Stomach (tissue), 4 donors: ENCODE measurements at regions not wholly inside any gene's neighbourhood (a gene's known extent, or its start where the extent isn't known, plus 50 kb on each side); places are given as distances from the start of the nearest gene placed in this dataset.

Experiments used
- EP300 ChIP-seq: sonication (generic); formaldehyde crosslinking; IDR thresholded peaks from one replicate; pipeline ENCODE4 v1.6.1; 2017; ENCODE audit warnings: antibody characterized with exemption
- POLR2A ChIP-seq, 4 donors: fragments of 450-650 bp; IDR thresholded peaks; one replicate each; pipeline ENCODE4 v1.6.1; 2016; ENCODE audit warnings: antibody characterized with exemption in 4 of 4, control low read depth in 2 of 4, mild to moderate bottlenecking in 1 of 4, moderate library complexity in 1 of 4
- TF ChIP-seq, protein P1 (sequence below), 7 experiments: fragments of 450-650 bp in 4 of 7; fragments of 200-600 bp in 3 of 7; sonication (generic) in 3 of 7; IDR thresholded peaks; one replicate each; pipeline ENCODE4 v1.5.1; 2016 to 2019; ENCODE audit warnings: antibody characterized with exemption in 7 of 7, control low read depth in 2 of 7, mild to moderate bottlenecking in 1 of 7

DNA sequence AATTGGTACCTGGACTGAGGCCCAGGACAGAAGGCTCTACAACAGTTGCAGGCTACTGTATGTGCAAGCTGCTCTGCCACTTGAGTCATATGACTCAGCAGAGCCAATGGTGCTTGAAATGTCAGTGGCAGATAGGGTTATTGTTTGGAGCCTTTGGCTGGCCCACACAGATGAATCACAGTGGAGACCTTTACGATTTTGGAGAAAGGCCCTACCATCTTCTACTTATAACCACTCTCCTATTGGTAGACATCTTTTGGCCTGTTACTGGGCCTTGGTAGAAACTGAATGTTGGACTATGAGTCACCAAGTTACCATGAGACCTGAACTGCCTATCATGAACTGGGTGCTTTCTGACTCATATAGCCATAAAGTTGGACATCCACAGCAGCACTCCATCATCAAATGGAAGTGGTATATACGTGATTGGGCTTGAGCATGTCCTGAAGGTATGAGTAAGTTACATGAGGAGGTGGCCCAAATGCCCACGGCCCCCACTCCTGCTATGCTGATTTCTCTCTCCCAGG is 88.9 kb upstream of the NRXN1 start:
- TF ChIP-seq POLR2A (IDR thresholded peaks at IDR 0.05) (no peak), EP300 (no peak)
- TF ChIP-seq, protein P1, sequence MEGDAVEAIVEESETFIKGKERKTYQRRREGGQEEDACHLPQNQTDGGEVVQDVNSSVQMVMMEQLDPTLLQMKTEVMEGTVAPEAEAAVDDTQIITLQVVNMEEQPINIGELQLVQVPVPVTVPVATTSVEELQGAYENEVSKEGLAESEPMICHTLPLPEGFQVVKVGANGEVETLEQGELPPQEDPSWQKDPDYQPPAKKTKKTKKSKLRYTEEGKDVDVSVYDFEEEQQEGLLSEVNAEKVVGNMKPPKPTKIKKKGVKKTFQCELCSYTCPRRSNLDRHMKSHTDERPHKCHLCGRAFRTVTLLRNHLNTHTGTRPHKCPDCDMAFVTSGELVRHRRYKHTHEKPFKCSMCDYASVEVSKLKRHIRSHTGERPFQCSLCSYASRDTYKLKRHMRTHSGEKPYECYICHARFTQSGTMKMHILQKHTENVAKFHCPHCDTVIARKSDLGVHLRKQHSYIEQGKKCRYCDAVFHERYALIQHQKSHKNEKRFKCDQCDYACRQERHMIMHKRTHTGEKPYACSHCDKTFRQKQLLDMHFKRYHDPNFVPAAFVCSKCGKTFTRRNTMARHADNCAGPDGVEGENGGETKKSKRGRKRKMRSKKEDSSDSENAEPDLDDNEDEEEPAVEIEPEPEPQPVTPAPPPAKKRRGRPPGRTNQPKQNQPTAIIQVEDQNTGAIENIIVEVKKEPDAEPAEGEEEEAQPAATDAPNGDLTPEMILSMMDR (IDR thresholded peaks at IDR 0.05): no peak
